Neural cell (in vitro differentiated cells): ENCODE measurements at regions not wholly inside any gene's neighbourhood (a gene's known extent, or its start where the extent isn't known, plus 50 kb on each side); places are given as distances from the start of the nearest gene placed in this dataset.

Experiments
- CTCF ChIP-seq: fragments of 450-650 bp; IDR thresholded peaks from 2 replicates; pipeline ENCODE4 v1.5.1; 2014; ENCODE audit warnings: antibody characterized with exemption, mild to moderate bottlenecking, moderate library complexity; ENCODE audit not compliant: poor library complexity, severe bottlenecking
- SMC3 ChIP-seq: fragments of 450-650 bp; conservative IDR thresholded peaks from 2 replicates; pipeline ENCODE4 v1.6.1; 2014; ENCODE audit warnings: antibody characterized with exemption, mild to moderate bottlenecking, moderate library complexity; ENCODE audit not compliant: poor library complexity

GRCh38 chr14:66295386-66295785 is 190.8 kb upstream of the CCDC196 start:
- TF ChIP-seq CTCF (no peak), SMC3 (no peak)
